ENCODE measurements at regions not wholly inside any gene's neighbourhood (a gene's known extent, or its start where the extent isn't known, plus 50 kb on each side); places are given as distances from the start of the nearest gene placed in this dataset.

- no peak overlapping the region for H3K27ac ChIP-seq (ENCODE audit: low read depth, low read length)
- no peaks in the 10 kb centered on the region for H3K9me3 ChIP-seq (ENCODE audit: insufficient read depth, low read depth, low read length)
- H2AK5ac ChIP-seq (ENCODE audit: low read length), result no peak overlapping the region
- no peak overlapping the region for H3K23ac ChIP-seq (ENCODE audit: low read length)
- no peak overlapping the region for H2BK5ac ChIP-seq (ENCODE audit: low read depth, low read length, poor library complexity)
- no peak overlapping the region for H2BK12ac ChIP-seq (ENCODE audit: low read length)
- no peak overlapping the region for H2BK120ac ChIP-seq (ENCODE audit: insufficient read depth, low read length, poor library complexity)
- H3K9ac ChIP-seq (ENCODE audit: low read length), result no peak overlapping the region
- H3K79me2 ChIP-seq (ENCODE audit: control insufficient read depth, insufficient read depth, low read length, poor library complexity), result no peaks in the 10 kb centered on the region
- no peak overlapping the region for H3K4ac ChIP-seq (ENCODE audit: low read depth, low read length)
- no peak overlapping the region for H3K4me3 ChIP-seq (ENCODE audit: low read depth, low read length)
- H3K18ac ChIP-seq (ENCODE audit: low read length), result no peak overlapping the region
- H3K14ac ChIP-seq (ENCODE audit: low read length), result no peak overlapping the region
- no peak for DNase-seq
- H4K8ac ChIP-seq (ENCODE audit: low read depth, low read length), result no peak overlapping the region
- H3K4me1 ChIP-seq (ENCODE audit: control insufficient read depth in 1 of 2, insufficient read depth in 2 of 2, low read length in 2 of 2), result no peaks in the 10 kb centered on the region
- no peak overlapping the region for H4K12ac ChIP-seq (ENCODE audit: low read depth, low read length)
- H3K4me2 ChIP-seq (ENCODE audit: low read length), result no peak overlapping the region
- no peak overlapping the region for H4K91ac ChIP-seq (ENCODE audit: low read depth, low read length)
- H3K27me3 ChIP-seq (ENCODE audit: insufficient read depth, low read length), result no peaks in the 10 kb centered on the region
- H2AFZ ChIP-seq (ENCODE audit: insufficient read depth, low read length, poor library complexity), result no peak overlapping the region
- no CpG with 5 or more reads among the region's 9 CpGs for WGBS (ENCODE audit: extremely low coverage, insufficient coverage, insufficient read length)
- H3K79me1 ChIP-seq (ENCODE audit: low read length), result no peaks in the 10 kb centered on the region
- no peaks in the 10 kb centered on the region for H3K36me3 ChIP-seq (ENCODE audit: control insufficient read depth in 1 of 2, insufficient read depth in 2 of 2, low read length in 2 of 2)
Observed at GRCh38 chr1:163774401-163774945, 452.7 kb downstream of the NUF2 start.

- Histone ChIP-seq H3K14ac (ENCODE audit: low read length) (no peak overlapping the region), H2AK5ac (ENCODE audit: low read length) (no peak overlapping the region), H3K9me3 (ENCODE audit: insufficient read depth, low read depth, low read length) (no peaks in the 10 kb centered on the region), H3K18ac (ENCODE audit: low read length) (no peak overlapping the region), H3K4ac (ENCODE audit: low read depth, low read length) (no peak overlapping the region), H3K4me2 (ENCODE audit: low read length) (no peak overlapping the region), H3K79me2 (ENCODE audit: control insufficient read depth, insufficient read depth, low read length, poor library complexity) (no peaks in the 10 kb centered on the region), H3K36me3 (ENCODE audit: control insufficient read depth in 1 of 2, insufficient read depth in 2 of 2, low read length in 2 of 2) (no peaks in the 10 kb centered on the region), H2BK12ac (ENCODE audit: low read length) (no peak overlapping the region), H4K91ac (ENCODE audit: low read depth, low read length) (no peak overlapping the region), H3K23ac (ENCODE audit: low read length) (no peak overlapping the region), H2AFZ (ENCODE audit: insufficient read depth, low read length, poor library complexity) (no peak overlapping the region), H3K27ac (ENCODE audit: low read depth, low read length) (no peak overlapping the region), H2BK120ac (ENCODE audit: insufficient read depth, low read length, poor library complexity) (peak overlapping the region; percentile 38), H3K4me1 (ENCODE audit: control insufficient read depth in 1 of 2, insufficient read depth in 2 of 2, low read length in 2 of 2) (no peaks in the 10 kb centered on the region), H3K27me3 (ENCODE audit: insufficient read depth, low read length) (no peaks in the 10 kb centered on the region), H3K9ac (ENCODE audit: low read length) (no peak overlapping the region), H4K12ac (ENCODE audit: low read depth, low read length) (no peak overlapping the region), H2BK5ac (ENCODE audit: low read depth, low read length, poor library complexity) (no peak overlapping the region), H4K8ac (ENCODE audit: low read depth, low read length) (no peak overlapping the region), H3K79me1 (ENCODE audit: low read length) (no peaks in the 10 kb centered on the region), H3K4me3 (ENCODE audit: low read depth, low read length) (no peak overlapping the region)
- no CpG with 5 or more reads among the region's 8 CpGs for WGBS (ENCODE audit: extremely low coverage, insufficient coverage, insufficient read length)
- no peak for DNase-seq
Observed at GRCh38 chr1:163774978-163775620, 453.3 kb downstream of the NUF2 start.

- Histone ChIP-seq H3K4ac (ENCODE audit: low read depth, low read length) (no peak overlapping the region), H3K4me1 (ENCODE audit: control insufficient read depth in 1 of 2, insufficient read depth in 2 of 2, low read length in 2 of 2) (no peaks in the 10 kb centered on the region)
Observed at GRCh38 chr1:163777205-163777604, 455.5 kb downstream of the NUF2 start.

DNA sequence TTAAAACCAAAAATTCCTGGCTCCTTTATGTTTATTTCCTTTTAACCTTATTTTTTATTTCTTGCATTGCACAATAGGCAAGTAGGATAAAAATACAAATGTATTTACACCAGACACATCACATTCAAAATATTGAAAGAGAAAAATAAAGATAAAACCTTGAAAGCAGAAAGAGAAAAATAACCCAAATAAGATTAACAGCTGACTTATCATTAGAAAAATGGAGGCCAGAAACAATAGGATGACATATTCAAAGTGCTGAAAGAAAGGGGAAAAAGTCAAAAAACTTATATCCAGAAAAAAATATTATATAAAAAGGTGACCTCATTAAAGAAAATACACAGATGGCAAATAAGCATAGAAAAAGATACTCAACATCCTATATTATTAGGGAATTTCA is 459.4 kb downstream of the NUF2 start:
- no peaks in the 10 kb centered on the region for H3K27me3 ChIP-seq (ENCODE audit: insufficient read depth, low read length)
- H3K9ac ChIP-seq (ENCODE audit: low read length), result no peak overlapping the region
- no peak overlapping the region for H3K18ac ChIP-seq (ENCODE audit: low read length)
- no peak overlapping the region for H2BK5ac ChIP-seq (ENCODE audit: low read depth, low read length, poor library complexity)
- no peaks in the 10 kb centered on the region for H3K36me3 ChIP-seq (ENCODE audit: control insufficient read depth in 1 of 2, insufficient read depth in 2 of 2, low read length in 2 of 2)
- H3K23ac ChIP-seq (ENCODE audit: low read length), result no peak overlapping the region
- H4K12ac ChIP-seq (ENCODE audit: low read depth, low read length), result no peak overlapping the region
- H2AK5ac ChIP-seq (ENCODE audit: low read length), result no peak overlapping the region
- no peaks in the 10 kb centered on the region for H3K9me3 ChIP-seq (ENCODE audit: insufficient read depth, low read depth, low read length)
- no peaks in the 10 kb centered on the region for H3K79me2 ChIP-seq (ENCODE audit: control insufficient read depth, insufficient read depth, low read length, poor library complexity)
- no peak overlapping the region for H3K27ac ChIP-seq (ENCODE audit: low read depth, low read length)
- DNase-seq, result no peak
- no peak overlapping the region for H3K4ac ChIP-seq (ENCODE audit: low read depth, low read length)
- H3K4me1 ChIP-seq (ENCODE audit: control insufficient read depth in 1 of 2, insufficient read depth in 2 of 2, low read length in 2 of 2), result no peaks in the 10 kb centered on the region
- no peak overlapping the region for H2AFZ ChIP-seq (ENCODE audit: insufficient read depth, low read length, poor library complexity)
- no peak overlapping the region for H2BK120ac ChIP-seq (ENCODE audit: insufficient read depth, low read length, poor library complexity)
- no peaks in the 10 kb centered on the region for H3K79me1 ChIP-seq (ENCODE audit: low read length)
- no peak overlapping the region for H3K14ac ChIP-seq (ENCODE audit: low read length)
- no peak overlapping the region for H4K91ac ChIP-seq (ENCODE audit: low read depth, low read length)
- no peak overlapping the region for H4K8ac ChIP-seq (ENCODE audit: low read depth, low read length)
- no peak overlapping the region for H3K4me3 ChIP-seq (ENCODE audit: low read depth, low read length)
- no peak overlapping the region for H3K4me2 ChIP-seq (ENCODE audit: low read length)
- H2BK12ac ChIP-seq (ENCODE audit: low read length), result no peak overlapping the region

More at GRCh38 chr1:163777205-163777604, 455.5 kb downstream of the NUF2 start:
- no peak overlapping the region for H2BK120ac ChIP-seq (ENCODE audit: insufficient read depth, low read length, poor library complexity)
- no peak overlapping the region for H2BK5ac ChIP-seq (ENCODE audit: low read depth, low read length, poor library complexity)
- no peak overlapping the region for H2BK12ac ChIP-seq (ENCODE audit: low read length)
- no peak overlapping the region for H3K14ac ChIP-seq (ENCODE audit: low read length)
- H3K27ac ChIP-seq (ENCODE audit: low read depth, low read length), result no peak overlapping the region
- H2AFZ ChIP-seq (ENCODE audit: insufficient read depth, low read length, poor library complexity), result no peak overlapping the region
- no peak overlapping the region for H3K18ac ChIP-seq (ENCODE audit: low read length)
- no peaks in the 10 kb centered on the region for H3K36me3 ChIP-seq (ENCODE audit: control insufficient read depth in 1 of 2, insufficient read depth in 2 of 2, low read length in 2 of 2)
- H3K4me3 ChIP-seq (ENCODE audit: low read depth, low read length), result no peak overlapping the region
- H4K8ac ChIP-seq (ENCODE audit: low read depth, low read length), result no peak overlapping the region
- no peaks in the 10 kb centered on the region for H3K79me2 ChIP-seq (ENCODE audit: control insufficient read depth, insufficient read depth, low read length, poor library complexity)
- H3K9ac ChIP-seq (ENCODE audit: low read length), result no peak overlapping the region
- H3K4me2 ChIP-seq (ENCODE audit: low read length), result no peak overlapping the region
- DNase-seq, result no peak
- no peaks in the 10 kb centered on the region for H3K27me3 ChIP-seq (ENCODE audit: insufficient read depth, low read length)
- H3K23ac ChIP-seq (ENCODE audit: low read length), result no peak overlapping the region
- H4K91ac ChIP-seq (ENCODE audit: low read depth, low read length), result no peak overlapping the region
- H3K9me3 ChIP-seq (ENCODE audit: insufficient read depth, low read depth, low read length), result no peaks in the 10 kb centered on the region
- no peak overlapping the region for H2AK5ac ChIP-seq (ENCODE audit: low read length)
- H4K12ac ChIP-seq (ENCODE audit: low read depth, low read length), result no peak overlapping the region
- H3K79me1 ChIP-seq (ENCODE audit: low read length), result no peaks in the 10 kb centered on the region
